GM12878 (cell line): ENCODE measurements at regions not wholly inside any gene's neighbourhood (a gene's known extent, or its start where the extent isn't known, plus 50 kb on each side); places are given as distances from the start of the nearest gene placed in this dataset.

Source experiments
- ATAC-seq: fragments of 200-7000 bp; cut with Tn5 transposase; 3 replicates; pipeline ENCODE4 v1.9.1; 2020; ENCODE audit warnings: mild to moderate bottlenecking, moderate library complexity
- BruUV-seq: library from RNA; stranded (reverse); fragments of 400-500 nt; replicated peaks from 2 replicates; lab custom pipeline; 2021; lab: Mats Ljungman, UMichigan
- CTCF ChIA-PET: fragments of 300-600 bp; sonication (Branson Sonifier 250); formaldehyde crosslinking; extraction: SDS; loops from one replicate; lab custom pipeline; 2021; ENCODE audit warnings: inconsistent platforms; lab: Yijun Ruan, JAX
- POLR2A ChIA-PET: fragments of 350-600 bp; formaldehyde crosslinking; extraction: SDS; loops from one replicate; lab custom pipeline; 2021; ENCODE audit warnings: inconsistent platforms; lab: Charles Lee
- RAD21 ChIA-PET: fragments of 300-600 bp; sonication (Branson Sonifier 250); formaldehyde crosslinking; loops from one replicate; lab custom pipeline; 2023; ENCODE audit warnings: antibody characterized with exemption; ENCODE audit not compliant: unreplicated experiment; lab: Charles Lee
- SMC1A ChIA-PET: fragments of 300-600 bp; sonication (Branson Sonifier 250); formaldehyde crosslinking; loops from one replicate; lab custom pipeline; 2023; ENCODE audit not compliant: unreplicated experiment, uncharacterized antibody; lab: Charles Lee
- DNase-seq: peaks from one replicate; pipeline ENCODE4 v3.0.0-alpha.2; 2011; ENCODE audit warnings: low read depth, low spot score
- FAIRE-seq: peaks from 3 replicates; lab custom pipeline; 2011; peaks lifted over from hg19 to GRCh38; lab: Jason Lieb, UNC
- H2AFZ ChIP-seq: 2 replicates; pipeline ENCODE4 v1.6.0; 2011; ENCODE audit warnings: low read depth, low read length, control low read depth; ENCODE audit not compliant: control insufficient read depth
- H3K27ac ChIP-seq: 2 replicates; pipeline ENCODE4 v1.5.1; 2011; ENCODE audit warnings: control low read depth; ENCODE audit not compliant: control insufficient read depth, insufficient read depth
- H3K27me3 ChIP-seq, 2 experiments: replicated peaks in 1 of 2; 2 replicates each; pipeline versions ENCODE4 v1.6.0 to v1.6.1; 2011; ENCODE audit warnings: low read length in 1 of 2; ENCODE audit not compliant: control insufficient read depth in 2 of 2, insufficient read depth in 2 of 2
- H3K36me3 ChIP-seq, 2 experiments: 2 replicates each; pipeline ENCODE4 v1.5.1; 2011; ENCODE audit warnings: low read length in 1 of 2; ENCODE audit not compliant: control insufficient read depth in 2 of 2, insufficient read depth in 2 of 2
- H3K4me1 ChIP-seq: 2 replicates; pipeline ENCODE4 v1.6.1; 2011; ENCODE audit warnings: mild to moderate bottlenecking, low read length, moderate library complexity, mixed read lengths; ENCODE audit not compliant: control insufficient read depth, insufficient read depth
- H3K4me2 ChIP-seq: 2 replicates; pipeline ENCODE4 v1.6.0; 2011; ENCODE audit warnings: control low read depth; ENCODE audit not compliant: control insufficient read depth, insufficient read depth
- H3K4me3 ChIP-seq: fragments of 200-600 bp; sonication (generic); 2 replicates; pipeline ENCODE4 v1.5.1; 2016
- H3K79me2 ChIP-seq: 2 replicates; pipeline ENCODE4 v1.6.0; 2011; ENCODE audit warnings: low read length; ENCODE audit not compliant: control insufficient read depth, insufficient read depth
- H3K9ac ChIP-seq: 2 replicates; pipeline ENCODE4 v1.8.0; 2011; ENCODE audit warnings: low read length, control low read depth, mixed read lengths; ENCODE audit not compliant: control insufficient read depth, insufficient read depth
- H3K9me3 ChIP-seq: replicated peaks from 3 replicates; pipeline ENCODE4 v1.5.1; 2011; ENCODE audit warnings: mild to moderate bottlenecking, low read length; ENCODE audit not compliant: control insufficient read depth, insufficient read depth
- H4K20me1 ChIP-seq: 2 replicates; pipeline ENCODE4 v1.6.0; 2011; ENCODE audit not compliant: control insufficient read depth, insufficient read depth
- RUNX3 ChIP-seq: IDR thresholded peaks from 2 replicates; pipeline ENCODE4 v1.6.1; 2012; ENCODE audit warnings: low read length, inconsistent platforms
- WGBS: methylation state at CpG from one replicate; pipeline ENCODE4 v1.1.6; 2016; ENCODE audit warnings: low lambda C conversion rate; ENCODE audit not compliant: insufficient replicate concordance, insufficient coverage; ENCODE audit errors: missing lambda C conversion rate; 5-methylcytosine and 5-hydroxymethylcytosine counted together
- in situ Hi-C: fragments of 300-500 bp; cut with MboI; formaldehyde crosslinking; loops from 9 replicates; pipeline ENCODE4 v1.14.3; 2018; ENCODE audit warnings: mixed read lengths
- intact Hi-C: fragments of 100-400 bp; cut with micrococcal nuclease; formaldehyde crosslinking; loops from one replicate; pipeline ENCODE4 v1.14.2; 2022; ENCODE audit not compliant: unreplicated experiment
- TF ChIP-seq, protein P1 (sequence below), 3 experiments: IDR thresholded peaks in 2 of 3; conservative IDR thresholded peaks in 1 of 3; 2 replicates each; pipeline ENCODE4 v1.5.1; 2011; ENCODE audit warnings: low read depth in 3 of 3, low read length in 3 of 3, mild to moderate bottlenecking in 3 of 3, control low read depth in 2 of 3, moderate library complexity in 2 of 3, inconsistent platforms in 1 of 3, mixed read lengths in 1 of 3; ENCODE audit not compliant: control insufficient read depth in 2 of 3, insufficient read depth in 1 of 3; ENCODE audit errors: extremely low read depth in 1 of 3
- TF ChIP-seq, protein P2 (sequence below): fragments of 150-350 bp; IDR thresholded peaks from 2 replicates; pipeline ENCODE4 v1.6.1; 2016; ENCODE audit warnings: low read depth, low read length
- TF ChIP-seq, protein P3 (sequence below): IDR thresholded peaks from 2 replicates; pipeline ENCODE4 v1.6.1; 2011; ENCODE audit warnings: low read depth, mild to moderate bottlenecking, low read length, moderate library complexity, borderline replicate concordance; ENCODE audit errors: extremely low read depth

DNA sequence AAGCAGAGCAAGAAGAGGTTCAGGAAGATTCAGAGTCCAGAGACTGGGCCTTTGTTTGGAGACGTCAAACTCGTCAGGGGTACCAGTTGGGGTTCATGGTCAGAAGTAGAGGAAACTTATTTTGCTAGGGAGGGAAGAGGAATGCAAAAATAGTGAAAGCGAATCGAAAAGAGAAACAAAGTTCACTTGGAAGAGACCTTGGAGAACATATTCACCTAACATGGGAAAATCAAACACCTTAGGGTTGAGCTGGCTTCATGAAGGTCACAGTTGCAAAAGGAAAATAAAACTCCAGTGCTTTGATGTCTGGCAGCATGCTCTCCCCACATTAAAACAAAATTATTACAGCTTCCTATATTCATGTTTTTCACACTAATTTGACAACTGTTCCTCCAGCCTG lies 440.4 kb downstream of the EPM2A start:
- H4K20me1 ChIP-seq = no peaks in the 10 kb centered on the region
- H2AFZ ChIP-seq = no peak overlapping the region
- ATAC-seq (no peak), DNase-seq (no peak), FAIRE-seq (no peak)
- H3K4me2 ChIP-seq = no peak overlapping the region
- intact Hi-C loops (no loop called here), in situ Hi-C loops (no loop called here)
- H3K27ac ChIP-seq = no peak overlapping the region
- no peak overlapping the region for H3K4me3 ChIP-seq
- CTCF ChIA-PET = no interaction called here
- 100% methylated on average over 4 of the region's 4 CpGs for WGBS
- H3K79me2 ChIP-seq = no peaks in the 10 kb centered on the region
- no TSS peak for BruUV-seq
- no peaks in the 10 kb centered on the region for H3K27me3 ChIP-seq
- SMC1A ChIA-PET = no interaction called here
- POLR2A ChIA-PET = no interaction called here
- TF ChIP-seq, protein P1, sequence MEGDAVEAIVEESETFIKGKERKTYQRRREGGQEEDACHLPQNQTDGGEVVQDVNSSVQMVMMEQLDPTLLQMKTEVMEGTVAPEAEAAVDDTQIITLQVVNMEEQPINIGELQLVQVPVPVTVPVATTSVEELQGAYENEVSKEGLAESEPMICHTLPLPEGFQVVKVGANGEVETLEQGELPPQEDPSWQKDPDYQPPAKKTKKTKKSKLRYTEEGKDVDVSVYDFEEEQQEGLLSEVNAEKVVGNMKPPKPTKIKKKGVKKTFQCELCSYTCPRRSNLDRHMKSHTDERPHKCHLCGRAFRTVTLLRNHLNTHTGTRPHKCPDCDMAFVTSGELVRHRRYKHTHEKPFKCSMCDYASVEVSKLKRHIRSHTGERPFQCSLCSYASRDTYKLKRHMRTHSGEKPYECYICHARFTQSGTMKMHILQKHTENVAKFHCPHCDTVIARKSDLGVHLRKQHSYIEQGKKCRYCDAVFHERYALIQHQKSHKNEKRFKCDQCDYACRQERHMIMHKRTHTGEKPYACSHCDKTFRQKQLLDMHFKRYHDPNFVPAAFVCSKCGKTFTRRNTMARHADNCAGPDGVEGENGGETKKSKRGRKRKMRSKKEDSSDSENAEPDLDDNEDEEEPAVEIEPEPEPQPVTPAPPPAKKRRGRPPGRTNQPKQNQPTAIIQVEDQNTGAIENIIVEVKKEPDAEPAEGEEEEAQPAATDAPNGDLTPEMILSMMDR (IDR thresholded peaks at IDR 0.05 in 2 of 3, conservative IDR thresholded peaks at IDR 0.05 in 1 of 3; ENCODE audit: control insufficient read depth in 2 of 3, extremely low read depth in 1 of 3, insufficient read depth in 1 of 3, low read depth in 3 of 3, low read length in 3 of 3) = no peak
- TF ChIP-seq, protein P2, sequence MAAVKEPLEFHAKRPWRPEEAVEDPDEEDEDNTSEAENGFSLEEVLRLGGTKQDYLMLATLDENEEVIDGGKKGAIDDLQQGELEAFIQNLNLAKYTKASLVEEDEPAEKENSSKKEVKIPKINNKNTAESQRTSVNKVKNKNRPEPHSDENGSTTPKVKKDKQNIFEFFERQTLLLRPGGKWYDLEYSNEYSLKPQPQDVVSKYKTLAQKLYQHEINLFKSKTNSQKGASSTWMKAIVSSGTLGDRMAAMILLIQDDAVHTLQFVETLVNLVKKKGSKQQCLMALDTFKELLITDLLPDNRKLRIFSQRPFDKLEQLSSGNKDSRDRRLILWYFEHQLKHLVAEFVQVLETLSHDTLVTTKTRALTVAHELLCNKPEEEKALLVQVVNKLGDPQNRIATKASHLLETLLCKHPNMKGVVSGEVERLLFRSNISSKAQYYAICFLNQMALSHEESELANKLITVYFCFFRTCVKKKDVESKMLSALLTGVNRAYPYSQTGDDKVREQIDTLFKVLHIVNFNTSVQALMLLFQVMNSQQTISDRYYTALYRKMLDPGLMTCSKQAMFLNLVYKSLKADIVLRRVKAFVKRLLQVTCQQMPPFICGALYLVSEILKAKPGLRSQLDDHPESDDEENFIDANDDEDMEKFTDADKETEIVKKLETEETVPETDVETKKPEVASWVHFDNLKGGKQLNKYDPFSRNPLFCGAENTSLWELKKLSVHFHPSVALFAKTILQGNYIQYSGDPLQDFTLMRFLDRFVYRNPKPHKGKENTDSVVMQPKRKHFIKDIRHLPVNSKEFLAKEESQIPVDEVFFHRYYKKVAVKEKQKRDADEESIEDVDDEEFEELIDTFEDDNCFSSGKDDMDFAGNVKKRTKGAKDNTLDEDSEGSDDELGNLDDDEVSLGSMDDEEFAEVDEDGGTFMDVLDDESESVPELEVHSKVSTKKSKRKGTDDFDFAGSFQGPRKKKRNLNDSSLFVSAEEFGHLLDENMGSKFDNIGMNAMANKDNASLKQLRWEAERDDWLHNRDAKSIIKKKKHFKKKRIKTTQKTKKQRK = no peak
- TF ChIP-seq, protein P3, sequence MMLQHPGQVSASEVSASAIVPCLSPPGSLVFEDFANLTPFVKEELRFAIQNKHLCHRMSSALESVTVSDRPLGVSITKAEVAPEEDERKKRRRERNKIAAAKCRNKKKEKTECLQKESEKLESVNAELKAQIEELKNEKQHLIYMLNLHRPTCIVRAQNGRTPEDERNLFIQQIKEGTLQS = no peak
- TF ChIP-seq RUNX3 = no peak
- no peak overlapping the region for H3K9ac ChIP-seq
- RAD21 ChIA-PET = no interaction called here
- no peaks in the 10 kb centered on the region for H3K4me1 ChIP-seq
- no peaks in the 10 kb centered on the region for H3K36me3 ChIP-seq
- no peaks in the 10 kb centered on the region for H3K9me3 ChIP-seq
